Activated gamma-delta T cell treated with anti-CD3 and anti-CD28 coated beads, Interleukin-2, amount 50 U/mL, for 16 hours (primary cell): ENCODE measurements at regions not wholly inside any gene's neighbourhood (a gene's known extent, or its start where the extent isn't known, plus 50 kb on each side); places are given as distances from the start of the nearest gene placed in this dataset.

ENCODE experiments used
- DNase-seq: peaks from one replicate; pipeline ENCODE4 v3.0.0-alpha.2; 2020; ENCODE audit warnings: low read depth

DNA sequence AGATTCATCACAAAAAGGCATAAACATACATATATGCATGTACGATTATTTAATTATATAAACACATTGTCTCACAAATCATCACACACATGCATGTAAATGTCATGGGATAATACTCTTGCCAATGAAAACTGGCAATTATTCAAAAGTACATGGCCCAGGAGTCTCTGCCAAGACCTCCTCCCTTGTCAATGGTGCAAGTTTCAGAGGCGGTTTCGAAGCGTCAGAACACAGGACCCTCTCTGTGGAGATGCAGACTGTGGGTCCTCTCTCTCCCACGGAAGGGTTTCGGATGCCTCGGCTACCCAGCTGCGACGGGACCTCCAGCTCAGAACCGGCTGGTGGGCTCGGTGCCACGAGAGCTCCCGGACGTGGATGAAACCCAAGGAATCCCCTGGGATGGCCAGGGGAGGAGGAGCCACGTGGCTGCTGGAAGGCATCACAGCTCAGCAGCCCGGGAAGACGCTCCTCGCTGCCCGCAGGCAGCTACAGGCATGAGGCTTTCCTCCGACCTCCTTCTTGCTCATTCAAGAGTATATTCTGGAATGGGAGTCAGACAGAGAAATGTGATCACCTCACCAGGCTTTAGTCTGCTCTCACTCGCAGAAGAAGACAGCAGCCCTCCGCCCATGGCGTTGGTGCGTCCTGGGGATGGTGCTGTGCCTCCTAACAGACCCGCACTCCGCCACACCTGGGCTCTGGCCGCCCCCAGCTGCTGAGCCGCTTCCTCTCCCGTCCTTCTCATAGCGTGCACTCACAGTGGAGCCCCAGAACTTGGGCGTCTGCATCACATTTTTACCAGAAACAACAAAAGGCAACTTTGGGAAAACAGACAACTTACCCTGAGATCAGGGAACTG is 308.8 kb downstream of the IRX2 start:
- no peak for DNase-seq

DNA sequence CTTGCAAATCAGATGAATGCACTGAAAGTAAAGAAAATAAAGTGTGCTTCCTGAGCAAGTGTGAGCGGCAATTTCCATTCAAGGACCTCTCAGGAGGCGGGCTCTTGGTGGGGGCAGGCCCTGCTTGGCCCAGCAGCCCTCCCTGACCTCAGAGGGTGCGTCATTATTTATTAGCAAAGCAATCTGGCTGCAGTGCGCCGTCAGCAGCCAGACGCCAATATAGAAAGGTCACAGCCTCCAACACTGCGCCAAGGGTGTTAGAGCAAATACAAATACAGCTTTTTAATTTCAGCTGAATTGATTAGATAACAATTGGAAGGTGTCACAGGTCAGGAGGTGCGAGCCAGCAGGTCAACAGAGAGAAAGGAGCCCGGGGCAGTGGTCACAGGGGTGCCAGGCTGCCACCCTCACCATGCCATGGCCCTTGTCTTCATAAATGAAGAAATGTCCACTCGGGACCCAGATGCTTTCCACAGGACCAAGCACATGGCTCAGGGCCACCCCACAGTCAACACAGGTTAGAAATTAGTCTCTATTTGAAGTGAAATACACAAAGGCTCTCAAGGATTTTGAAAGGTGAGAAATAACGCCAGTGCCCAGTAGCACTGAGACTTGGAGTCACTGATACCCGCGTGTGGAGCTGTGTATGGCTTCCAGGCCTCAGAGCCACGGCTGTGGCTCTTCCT is 309.8 kb downstream of the IRX2 start:
- no peak for DNase-seq

DNA sequence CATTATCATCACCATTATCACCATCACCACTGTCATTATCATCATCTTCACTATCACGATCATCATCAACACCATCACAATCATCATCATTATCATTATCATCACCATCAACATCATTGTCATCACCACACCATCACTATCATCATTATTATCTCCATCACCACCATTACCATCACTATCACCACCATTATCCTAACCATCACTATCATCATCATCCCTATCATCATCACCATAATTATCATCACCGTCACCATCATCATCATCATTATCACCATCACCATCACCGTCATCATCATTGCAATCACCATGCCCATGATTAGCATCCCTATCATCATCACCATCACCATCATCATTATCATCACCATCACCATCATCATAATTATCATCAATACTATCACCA is 311.9 kb downstream of the IRX2 start:
- DNase-seq, result no peak

DNA sequence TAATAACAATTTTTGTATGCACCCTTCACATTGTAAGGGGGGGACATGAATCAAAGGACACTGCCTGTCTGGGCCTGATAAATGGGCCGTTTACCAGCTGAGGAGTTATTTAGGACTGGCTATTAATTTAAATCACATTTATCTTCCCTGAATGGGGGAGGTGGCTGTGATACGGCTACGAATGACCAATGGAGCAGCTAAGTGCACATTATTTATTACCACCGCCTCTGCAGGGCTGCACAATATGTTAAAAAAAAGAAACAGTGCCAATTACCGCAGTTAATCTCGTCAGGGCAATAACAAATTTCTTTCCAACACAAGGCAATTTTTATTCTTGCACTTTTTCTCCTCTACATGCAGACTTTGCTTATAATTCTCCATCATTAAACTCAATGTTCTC is 318.4 kb downstream of the IRX2 start:
- DNase-seq, result no peak

DNA sequence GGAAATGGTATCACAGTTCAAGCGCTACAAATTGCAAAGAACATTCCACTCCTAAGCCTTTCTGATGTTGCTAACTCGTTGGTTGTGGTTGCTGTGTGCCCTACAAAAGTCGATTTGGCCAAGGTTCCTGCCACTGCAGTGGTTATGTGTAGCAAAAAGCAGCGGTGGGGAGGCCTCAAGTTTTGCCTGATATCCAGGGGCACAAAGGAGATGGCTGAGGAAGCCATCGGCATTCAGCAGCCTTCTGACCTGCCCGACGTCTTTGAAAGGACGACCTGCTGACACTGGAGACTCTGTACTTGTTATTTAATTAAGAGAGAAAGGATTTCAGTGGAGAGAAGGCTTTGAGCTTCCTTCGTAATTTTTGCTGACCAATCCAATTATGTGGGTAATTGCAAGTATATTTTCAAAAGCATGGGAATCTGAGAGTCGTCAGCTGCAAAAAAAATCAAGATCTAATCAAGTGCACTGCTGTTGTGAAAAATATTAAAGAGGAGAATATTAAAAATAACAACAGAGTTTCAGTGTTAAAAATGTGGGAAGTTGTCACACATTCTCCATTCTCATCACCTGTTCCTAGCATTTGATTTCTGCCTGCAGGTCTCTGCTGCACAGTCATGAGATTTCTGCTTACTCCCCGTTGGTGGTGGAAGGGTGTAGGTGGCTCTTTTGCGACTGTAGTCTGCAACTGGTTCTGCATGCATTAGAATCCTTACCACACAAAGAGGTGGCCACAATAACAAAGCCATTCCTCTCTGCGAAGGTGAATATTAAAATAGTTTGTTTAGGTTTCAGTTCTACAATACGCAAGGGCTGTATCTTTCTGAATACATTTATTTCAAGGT is 319.2 kb downstream of the IRX2 start:
- no peak for DNase-seq

DNA sequence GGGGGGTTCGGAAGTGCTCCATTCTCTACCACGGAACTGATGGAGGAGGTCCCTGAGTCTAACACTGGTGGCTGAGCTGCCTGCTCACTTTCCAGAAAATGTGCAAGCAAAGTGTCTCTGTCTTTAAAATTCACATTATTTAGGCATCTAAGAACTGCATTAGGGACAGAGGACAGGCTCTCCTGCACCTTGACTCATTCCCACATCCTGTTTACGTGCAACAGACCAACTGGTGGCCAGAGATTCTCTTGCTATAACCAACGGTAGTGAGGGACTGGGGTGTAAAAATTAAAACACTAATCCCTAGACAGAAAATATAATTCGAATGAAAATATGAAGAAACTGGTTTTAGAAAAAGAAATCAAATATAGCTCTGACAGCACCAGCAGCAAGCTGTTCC is 320.9 kb downstream of the IRX2 start:
- no peak for DNase-seq

DNA sequence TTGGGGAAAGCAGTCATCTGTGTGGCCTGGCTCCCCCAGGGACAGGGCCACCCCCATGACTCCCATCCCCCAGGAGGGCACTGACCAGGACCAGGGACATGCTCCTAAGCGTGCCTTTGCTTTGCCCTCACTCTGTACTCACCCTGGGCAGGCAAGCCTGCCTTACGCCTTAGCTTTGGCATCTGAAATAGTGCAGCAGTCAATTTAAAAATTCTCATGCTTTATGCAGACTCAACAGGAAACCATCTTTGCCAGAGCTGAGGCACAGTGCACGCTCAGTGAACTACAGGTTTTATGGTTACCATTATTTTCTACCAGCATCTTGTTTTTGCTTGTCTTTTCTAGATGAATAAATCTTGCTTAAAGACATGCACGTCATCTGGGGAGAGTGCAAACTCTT is 323.5 kb downstream of the IRX2 start:
- DNase-seq, result no peak

DNA sequence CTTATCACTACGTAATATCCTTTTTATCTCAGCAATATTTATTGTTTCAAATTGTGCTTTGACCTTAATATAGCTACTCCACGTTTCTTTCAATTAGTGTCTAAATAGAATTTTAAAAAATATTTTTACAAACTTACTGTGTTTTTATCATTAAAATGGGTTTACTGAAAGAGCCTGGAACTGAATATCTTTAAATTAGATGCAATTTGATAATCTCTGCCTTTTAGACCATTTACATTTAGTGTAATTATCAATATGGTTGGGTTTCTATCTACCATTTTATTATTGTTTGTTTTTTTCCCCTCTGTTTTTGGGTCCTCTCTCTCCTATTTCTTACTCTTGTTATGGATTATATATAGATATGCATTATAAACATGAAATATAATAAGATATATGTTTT is 327.8 kb downstream of the IRX2 start:
- no peak for DNase-seq

DNA sequence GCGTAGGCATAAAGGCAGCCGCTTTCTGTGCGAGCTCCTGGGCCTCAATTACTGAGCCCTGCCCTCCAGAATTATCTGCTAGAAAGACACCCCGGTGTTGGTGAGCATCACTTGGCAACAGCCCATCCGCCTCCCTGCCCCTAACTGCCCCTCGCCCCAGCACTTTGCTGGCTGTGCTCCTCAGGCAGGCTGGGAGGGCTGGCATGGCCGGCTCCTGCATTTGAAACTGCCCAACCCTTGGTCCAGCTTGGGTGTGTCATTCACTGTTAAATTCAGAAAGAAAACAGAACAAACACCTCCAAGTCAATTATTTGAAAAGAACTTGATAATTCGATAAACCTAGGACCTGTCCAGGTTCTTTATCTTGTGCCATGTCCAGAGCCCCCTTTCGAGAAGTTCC is 334.2 kb downstream of the IRX2 start:
- DNase-seq, result no peak

DNA sequence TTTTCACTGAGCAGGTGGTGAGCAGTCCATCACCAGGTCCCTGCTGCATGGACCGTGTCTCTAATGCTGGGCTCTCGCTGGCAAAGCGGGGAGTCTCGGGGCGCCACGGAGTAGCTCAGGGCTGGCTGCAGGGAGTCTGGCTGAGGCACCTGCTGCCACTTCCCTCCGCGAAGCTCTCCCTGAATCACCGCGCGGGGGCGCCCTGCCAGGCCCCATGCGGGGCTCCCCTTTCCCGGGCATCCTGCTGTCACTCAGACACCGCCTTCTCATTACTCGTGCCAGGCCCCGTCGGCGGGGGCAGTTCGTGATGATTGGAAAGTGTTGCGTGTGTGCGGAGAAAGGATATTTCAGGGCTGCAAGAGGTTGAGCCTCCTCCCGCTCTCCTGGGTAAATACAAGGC is 335.8 kb downstream of the IRX2 start:
- no peak for DNase-seq

DNA sequence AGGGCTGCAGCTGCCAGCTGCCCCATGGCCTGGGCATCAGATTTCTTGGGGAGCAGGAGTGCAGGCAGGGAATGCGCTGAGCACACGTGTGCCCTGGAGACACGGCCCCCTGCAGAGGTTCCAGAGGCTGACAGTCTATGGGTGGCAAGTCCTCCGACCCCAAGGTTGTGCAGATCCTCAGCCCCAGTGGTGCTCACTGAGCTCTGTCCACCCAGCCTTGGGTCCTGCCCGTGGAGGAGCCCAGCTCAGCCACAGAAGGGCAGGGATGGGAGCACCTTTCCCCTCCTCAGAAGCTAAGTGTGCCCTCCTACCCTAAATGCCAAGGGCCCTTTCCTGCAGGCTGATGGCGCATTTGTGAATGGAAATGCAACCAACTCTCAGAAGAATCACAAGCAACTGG is 341.0 kb downstream of the IRX2 start:
- no peak for DNase-seq

DNA sequence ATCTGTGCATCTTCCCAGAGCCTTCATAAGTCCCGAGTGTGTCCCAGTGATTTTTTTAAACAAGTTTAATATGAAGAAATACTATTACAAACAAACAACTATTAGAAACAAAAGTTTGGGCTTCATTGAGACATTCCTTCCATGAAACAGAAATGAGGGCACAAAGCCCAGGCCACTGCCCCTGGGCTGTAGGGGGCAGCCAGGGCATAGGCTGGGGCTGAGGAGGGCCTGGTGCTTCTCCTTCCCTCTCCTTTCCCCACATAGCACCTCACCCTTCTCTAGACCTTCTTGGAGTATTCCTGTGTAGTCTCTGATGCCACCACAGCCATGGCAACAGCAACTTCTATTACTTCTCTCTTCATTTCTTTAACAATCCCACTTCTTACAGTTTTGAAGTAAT is 348.2 kb downstream of the IRX2 start:
- DNase-seq, result no peak

DNA sequence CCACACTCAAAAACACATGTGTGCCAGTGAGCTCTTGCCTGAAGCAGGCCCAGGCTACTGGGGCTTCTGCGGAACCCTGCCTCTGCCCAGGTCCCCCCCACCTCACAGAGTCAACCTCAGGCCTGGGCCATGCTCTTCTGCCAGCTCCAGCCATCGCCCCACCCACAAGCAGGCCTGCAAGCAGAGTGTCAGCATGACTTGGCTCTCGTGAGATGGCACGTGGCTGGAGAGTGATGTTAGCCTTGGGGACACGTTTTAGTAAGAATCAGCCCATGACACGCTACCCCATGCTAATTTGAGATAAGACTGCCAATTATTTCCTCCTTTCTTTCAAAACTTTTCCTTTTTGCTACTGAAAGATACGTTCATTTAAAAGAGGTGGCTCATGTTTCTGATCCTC is 351.7 kb downstream of the IRX2 start:
- DNase-seq, result no peak

DNA sequence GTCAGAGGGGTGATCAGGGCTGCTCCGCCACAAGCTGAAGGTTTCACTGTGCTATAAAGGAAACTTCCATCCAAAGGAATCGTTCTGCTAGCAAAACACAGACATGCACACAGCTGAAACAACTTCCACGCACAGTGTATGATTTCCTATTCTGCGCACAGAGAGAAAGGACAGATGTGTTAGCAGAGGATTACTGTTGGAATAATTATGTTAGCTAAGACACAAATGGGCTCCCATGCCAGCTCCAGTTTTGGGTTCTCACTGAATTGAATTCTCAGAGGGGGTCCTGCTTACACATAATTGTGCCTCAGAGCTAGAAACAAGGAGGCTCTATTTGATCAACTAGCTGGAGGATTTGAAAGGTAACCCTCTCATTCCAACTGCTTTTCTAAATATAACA is 352.4 kb downstream of the IRX2 start:
- no peak for DNase-seq

DNA sequence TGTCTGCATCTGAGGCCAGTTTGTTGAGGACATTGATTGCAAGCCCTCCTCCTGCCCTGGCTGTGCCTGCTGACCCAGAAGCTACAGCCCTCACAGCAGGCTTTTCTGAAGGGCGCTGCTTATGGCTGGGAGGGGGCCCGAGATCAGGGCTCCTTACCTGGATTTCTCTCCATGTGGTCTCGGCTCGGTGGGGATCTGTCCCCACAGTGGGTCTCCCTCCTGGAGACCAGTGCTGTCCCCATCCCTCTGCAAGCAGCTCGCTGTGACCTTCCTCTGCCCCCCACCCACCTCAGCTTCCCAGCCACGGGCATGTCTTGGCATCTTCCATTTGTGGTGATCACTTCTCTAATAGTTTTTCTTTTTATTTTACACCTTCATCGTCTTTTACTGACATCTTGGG is 357.9 kb downstream of the IRX2 start:
- no peak for DNase-seq

DNA sequence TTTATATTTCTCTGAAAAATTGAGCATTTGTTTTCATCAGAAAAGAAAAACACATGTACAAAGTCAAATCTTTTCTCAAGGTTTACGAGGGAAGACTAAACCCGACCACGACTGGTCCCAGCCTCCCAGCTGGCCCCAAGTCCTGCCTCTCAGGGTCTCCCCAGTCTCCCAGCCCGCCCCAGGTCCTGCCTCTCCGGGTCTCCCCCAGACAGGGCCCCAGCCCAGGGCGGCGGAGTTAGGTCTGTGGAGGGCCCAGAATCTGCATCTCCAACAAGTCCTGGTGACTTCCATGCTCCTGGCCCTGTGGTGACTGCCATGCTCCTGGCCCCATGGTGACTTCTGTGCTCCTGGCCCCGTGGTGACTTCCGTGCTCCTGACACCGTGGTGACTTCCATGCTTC is 359.9 kb downstream of the IRX2 start:
- DNase-seq, result no peak

DNA sequence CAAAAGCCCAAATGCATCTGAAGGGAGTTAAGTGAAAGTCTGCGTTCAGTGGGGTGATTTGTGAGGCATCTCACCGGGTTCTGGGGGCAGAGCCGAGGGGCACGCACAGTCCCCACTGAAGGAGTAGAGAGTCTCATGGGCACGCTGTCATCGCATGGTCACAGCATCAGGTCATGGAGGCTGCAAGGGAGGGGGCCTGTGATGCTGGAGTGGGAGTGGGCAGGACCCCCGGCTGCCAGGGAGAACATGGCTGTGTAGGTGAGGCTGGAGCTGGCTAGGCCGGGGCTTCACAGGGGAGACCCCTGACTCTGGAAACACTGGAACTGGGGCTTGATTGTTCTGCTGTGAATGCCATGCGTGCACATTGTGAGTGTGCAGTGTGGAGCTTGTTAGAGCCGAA is 360.5 kb downstream of the IRX2 start:
- no peak for DNase-seq

DNA sequence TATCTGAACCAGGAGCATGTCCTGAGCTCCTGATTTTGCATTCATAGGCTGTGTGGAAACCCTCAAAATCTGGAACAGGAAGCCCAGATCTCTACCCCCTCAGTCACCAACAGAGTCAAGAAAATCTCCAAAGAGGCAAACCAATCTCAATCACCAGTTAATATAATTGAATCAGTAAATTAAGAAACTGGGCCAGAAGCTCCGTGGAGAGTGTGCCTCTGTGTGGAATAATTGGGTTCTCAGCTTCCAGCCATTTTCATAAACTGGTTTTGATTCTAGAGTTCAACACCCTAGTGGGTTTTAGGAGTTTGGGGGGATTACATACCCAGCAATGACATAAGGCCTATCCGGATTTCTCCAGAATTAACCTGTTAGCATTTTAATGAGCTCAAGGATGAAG is 362.9 kb downstream of the IRX2 start:
- DNase-seq, result no peak

DNA sequence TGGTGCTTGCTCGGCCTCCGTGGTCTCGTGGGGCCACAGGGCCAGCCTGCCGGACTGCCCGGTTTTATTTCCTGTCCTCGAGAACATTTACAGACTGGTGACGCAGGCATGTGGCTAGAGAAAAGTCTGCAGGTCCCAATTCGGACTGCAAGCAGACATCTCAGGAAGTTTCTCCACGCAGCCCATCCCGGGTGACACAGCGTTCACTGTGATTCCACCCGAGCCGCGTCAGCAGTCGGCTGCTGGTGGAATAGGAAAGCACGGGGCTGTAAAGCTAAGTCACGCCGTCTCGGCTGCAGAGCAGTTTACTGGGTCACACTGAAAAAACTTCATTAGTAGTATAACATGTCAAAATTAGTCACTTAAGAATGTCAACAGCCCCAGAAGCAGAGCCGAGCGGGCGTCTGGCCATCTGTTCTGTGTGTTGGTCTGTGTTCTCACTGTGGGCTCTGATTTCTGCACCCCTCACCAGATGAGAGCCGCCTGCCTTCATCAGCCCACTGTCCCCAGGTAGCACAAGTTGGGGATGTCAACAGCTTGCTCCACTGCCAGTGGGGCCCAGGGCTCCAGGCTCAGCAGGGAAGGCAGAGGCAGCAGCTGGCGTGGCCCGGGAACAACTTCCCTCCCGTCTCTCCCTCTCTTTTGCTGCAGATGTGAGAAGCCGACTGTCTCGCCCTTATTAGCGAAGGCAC is 363.7 kb downstream of the IRX2 start:
- no peak for DNase-seq

DNA sequence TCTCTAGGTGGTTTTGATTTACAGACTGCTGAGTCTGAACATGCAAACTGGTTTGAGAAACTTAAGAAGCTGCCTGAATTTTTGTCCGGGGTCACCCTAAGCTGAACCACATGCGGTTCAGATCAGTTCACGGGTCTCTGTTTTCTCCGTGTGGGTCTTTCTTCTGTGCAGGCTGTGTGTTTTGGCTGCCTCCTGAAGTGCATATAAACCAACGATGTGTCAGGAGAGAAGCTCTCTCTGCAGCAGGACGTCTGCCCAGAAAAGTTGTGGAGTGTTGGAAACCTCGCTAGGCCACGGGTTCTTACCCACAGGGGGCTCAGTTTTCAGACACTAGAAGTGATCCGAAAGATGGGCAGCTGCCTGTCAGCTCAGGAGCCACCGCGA is 364.2 kb downstream of the IRX2 start:
- no peak for DNase-seq

DNA sequence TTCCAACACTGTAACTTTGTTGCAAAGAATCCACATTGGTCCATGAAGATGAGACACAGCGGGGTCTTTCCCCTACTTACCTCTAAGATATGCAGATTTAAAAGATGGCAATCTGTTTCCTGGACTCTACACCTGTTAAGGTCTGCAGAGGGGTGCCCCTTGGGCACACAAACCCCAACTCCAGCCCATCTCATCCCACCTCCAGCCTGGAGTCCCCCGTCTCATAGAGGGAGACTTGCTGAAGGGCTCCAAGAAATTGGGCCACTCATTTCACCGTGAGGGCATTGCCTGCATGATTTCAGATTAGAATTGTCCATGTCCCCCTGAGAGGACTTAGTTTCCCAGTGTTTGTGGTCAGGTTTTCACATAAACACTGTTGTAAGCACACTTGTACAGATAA is 365.7 kb downstream of the IRX2 start:
- no peak for DNase-seq

DNA sequence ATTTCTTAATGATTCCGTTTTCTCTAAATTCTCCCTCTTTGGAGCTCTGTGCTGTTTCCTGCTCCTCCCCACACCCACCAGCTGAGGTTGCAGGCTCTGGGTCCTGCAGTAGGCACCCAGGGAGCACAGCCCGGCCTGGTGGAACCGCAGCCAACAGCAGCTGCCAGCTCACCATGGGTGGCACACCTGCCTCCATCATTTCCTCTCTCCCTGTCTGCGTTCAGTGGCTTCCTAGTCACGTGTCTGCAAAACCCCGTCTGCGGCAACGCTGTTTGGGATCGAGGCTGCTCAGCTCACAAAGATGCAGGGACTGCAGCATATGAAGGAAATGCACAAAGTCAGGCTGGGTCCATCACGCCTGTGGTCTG is 367.8 kb downstream of the IRX2 start:
- DNase-seq, result no peak
